ENCODE measurements at regions not wholly inside any gene's neighbourhood (a gene's known extent, or its start where the extent isn't known, plus 50 kb on each side); places are given as distances from the start of the nearest gene placed in this dataset.
"Not testable (repeated sequence)": the region's sequence is repeated elsewhere in the genome, so short reads cannot be mapped to it uniquely, and the experiment has no call there.

- H3K27ac Mint-ChIP-seq = no peak overlapping the region
- no peaks in the 10 kb centered on the region for H3K27me3 Mint-ChIP-seq
- no peaks in the 10 kb centered on the region for H3K9me3 Mint-ChIP-seq
- no peak overlapping the region for H3K4me3 Mint-ChIP-seq
- no peak for ATAC-seq (replicated peaks)
- no peaks in the 10 kb centered on the region for H3K36me3 Mint-ChIP-seq (ENCODE audit: low read depth)
- no peaks in the 10 kb centered on the region for H3K4me1 Mint-ChIP-seq
Measured at GRCh38 chr1:105004515-105004914, 1254.8 kb downstream of the AMY1C start.

GRCh38 chr1:105005594-105006195, 1256.0 kb downstream of the AMY1C start:
- Mint-ChIP-seq H3K4me3 (no peak overlapping the region), H3K4me1 (no peaks in the 10 kb centered on the region), H3K9me3 (no peaks in the 10 kb centered on the region), H3K36me3 (ENCODE audit: low read depth) (no peaks in the 10 kb centered on the region), H3K27ac (no peak overlapping the region), H3K27me3 (no peaks in the 10 kb centered on the region)
- no peak for ATAC-seq (replicated peaks)

GRCh38 chr1:105017587-105017986, 1267.9 kb downstream of the AMY1C start:
- Mint-ChIP-seq H3K36me3 (ENCODE audit: low read depth) (no peaks in the 10 kb centered on the region), H3K4me3 (no peak overlapping the region), H3K27me3 (no peaks in the 10 kb centered on the region), H3K27ac (no peak overlapping the region), H3K4me1 (no peaks in the 10 kb centered on the region), H3K9me3 (peaks cover 6% of the 10 kb centered on the region)
- ATAC-seq (replicated peaks) = no peak

GRCh38 chr1:105023719-105024118, 1274.0 kb downstream of the AMY1C start:
- Mint-ChIP-seq H3K4me3 (no peak overlapping the region), H3K36me3 (ENCODE audit: low read depth) (no peaks in the 10 kb centered on the region), H3K9me3 (peaks cover 21% of the 10 kb centered on the region), H3K4me1 (no peaks in the 10 kb centered on the region), H3K27ac (no peak overlapping the region), H3K27me3 (no peaks in the 10 kb centered on the region)
- no peak for ATAC-seq (replicated peaks)

GRCh38 chr1:105027838-105028471, 1278.3 kb downstream of the AMY1C start:
- no peaks in the 10 kb centered on the region for H3K4me1 Mint-ChIP-seq
- no peaks in the 10 kb centered on the region for H3K27me3 Mint-ChIP-seq
- H3K27ac Mint-ChIP-seq = no peak overlapping the region
- ATAC-seq (replicated peaks) = no peak
- no peaks in the 10 kb centered on the region for H3K36me3 Mint-ChIP-seq (ENCODE audit: low read depth)
- H3K9me3 Mint-ChIP-seq = peaks cover 26% of the 10 kb centered on the region
- H3K4me3 Mint-ChIP-seq = no peak overlapping the region

GRCh38 chr1:105072446-105072845, 1322.7 kb downstream of the AMY1C start:
- Mint-ChIP-seq H3K27me3 (no peaks in the 10 kb centered on the region), H3K4me1 (no peaks in the 10 kb centered on the region), H3K36me3 (ENCODE audit: low read depth) (no peaks in the 10 kb centered on the region), H3K9me3 (peaks cover 23% of the 10 kb centered on the region), H3K4me3 (no peak overlapping the region), H3K27ac (no peak overlapping the region)
- no peak for ATAC-seq (replicated peaks)

- H3K9me3 Mint-ChIP-seq = peaks cover 23% of the 10 kb centered on the region
- no peaks in the 10 kb centered on the region for H3K27me3 Mint-ChIP-seq
- H3K4me3 Mint-ChIP-seq = no peak overlapping the region
- H3K27ac Mint-ChIP-seq = no peak overlapping the region
- H3K36me3 Mint-ChIP-seq (ENCODE audit: low read depth) = no peaks in the 10 kb centered on the region
- no peak for ATAC-seq (replicated peaks)
- no peaks in the 10 kb centered on the region for H3K4me1 Mint-ChIP-seq
Measured at GRCh38 chr1:105072850-105073249, 1323.2 kb downstream of the AMY1C start.

- Mint-ChIP-seq H3K9me3 (peaks cover 23% of the 10 kb centered on the region), H3K4me1 (no peaks in the 10 kb centered on the region), H3K27ac (no peak overlapping the region), H3K27me3 (no peaks in the 10 kb centered on the region), H3K36me3 (ENCODE audit: low read depth) (no peaks in the 10 kb centered on the region), H3K4me3 (no peak overlapping the region)
- no peak for ATAC-seq (replicated peaks)
Measured at GRCh38 chr1:105073660-105074059, 1324.0 kb downstream of the AMY1C start.

- Mint-ChIP-seq H3K4me1 (no peaks in the 10 kb centered on the region), H3K9me3 (peaks cover 3% of the 10 kb centered on the region), H3K36me3 (ENCODE audit: low read depth) (no peaks in the 10 kb centered on the region), H3K27me3 (no peaks in the 10 kb centered on the region), H3K4me3 (no peak overlapping the region), H3K27ac (no peak overlapping the region)
- ATAC-seq (replicated peaks) = no peak
Measured at GRCh38 chr1:105083611-105084010, 1333.9 kb downstream of the AMY1C start.

GRCh38 chr1:105087506-105087905, 1337.8 kb downstream of the AMY1C start:
- H3K4me3 Mint-ChIP-seq = no peak overlapping the region

GRCh38 chr1:105088166-105088565, 1338.5 kb downstream of the AMY1C start:
- no peaks in the 10 kb centered on the region for H3K4me1 Mint-ChIP-seq
- H3K36me3 Mint-ChIP-seq (ENCODE audit: low read depth) = no peaks in the 10 kb centered on the region
- H3K27ac Mint-ChIP-seq = no peak overlapping the region
- H3K4me3 Mint-ChIP-seq = no peak overlapping the region
- peaks cover 12% of the 10 kb centered on the region for H3K9me3 Mint-ChIP-seq
- ATAC-seq (replicated peaks) = no peak
- no peaks in the 10 kb centered on the region for H3K27me3 Mint-ChIP-seq

More at GRCh38 chr1:105087506-105087905, 1337.8 kb downstream of the AMY1C start:
- peaks cover 8% of the 10 kb centered on the region for H3K9me3 Mint-ChIP-seq
- no peak for ATAC-seq (replicated peaks)
- H3K27me3 Mint-ChIP-seq = no peaks in the 10 kb centered on the region
- no peak overlapping the region for H3K27ac Mint-ChIP-seq
- H3K4me1 Mint-ChIP-seq = no peaks in the 10 kb centered on the region
- no peaks in the 10 kb centered on the region for H3K36me3 Mint-ChIP-seq (ENCODE audit: low read depth)

- not testable (repeated sequence) for H3K27ac Mint-ChIP-seq; H3K27me3 Mint-ChIP-seq; ATAC-seq (replicated peaks); H3K4me1 Mint-ChIP-seq; H3K36me3 Mint-ChIP-seq (ENCODE audit: low read depth); H3K4me3 Mint-ChIP-seq
- H3K9me3 Mint-ChIP-seq = peaks cover 13% of the 10 kb centered on the region
Measured at GRCh38 chr1:105093893-105094292, 1344.2 kb downstream of the AMY1C start.

GRCh38 chr1:105100102-105100501, 1350.4 kb downstream of the AMY1C start:
- Mint-ChIP-seq H3K27ac (no peak overlapping the region), H3K27me3 (no peaks in the 10 kb centered on the region), H3K4me1 (no peaks in the 10 kb centered on the region), H3K4me3 (no peak overlapping the region), H3K36me3 (ENCODE audit: low read depth) (no peaks in the 10 kb centered on the region), H3K9me3 (no peaks in the 10 kb centered on the region)
- no peak for ATAC-seq (replicated peaks)

- no peak for ATAC-seq (replicated peaks)
- Mint-ChIP-seq H3K4me3 (no peak overlapping the region), H3K36me3 (ENCODE audit: low read depth) (no peaks in the 10 kb centered on the region), H3K27me3 (no peaks in the 10 kb centered on the region), H3K27ac (no peak overlapping the region), H3K4me1 (no peaks in the 10 kb centered on the region), H3K9me3 (no peaks in the 10 kb centered on the region)
Measured at GRCh38 chr1:105101261-105101660, 1351.6 kb downstream of the AMY1C start.

GRCh38 chr1:105102371-105102770, 1352.7 kb downstream of the AMY1C start:
- Mint-ChIP-seq H3K36me3 (ENCODE audit: low read depth) (no peaks in the 10 kb centered on the region), H3K9me3 (peaks cover under 1% of the 10 kb centered on the region), H3K27me3 (no peaks in the 10 kb centered on the region), H3K4me3 (no peak overlapping the region), H3K4me1 (no peaks in the 10 kb centered on the region), H3K27ac (no peak overlapping the region)
- ATAC-seq (replicated peaks) = no peak

All from activated T-helper 17 cell treated with anti-CD3 and anti-CD28 coated beads, Interleukin-2, amount 50 U/mL, for 72 hours (primary cell).